Body of pancreas (tissue), 4 donors: ENCODE measurements at regions not wholly inside any gene's neighbourhood (a gene's known extent, or its start where the extent isn't known, plus 50 kb on each side); places are given as distances from the start of the nearest gene placed in this dataset.
"Not testable (repeated sequence)": the region's sequence is repeated elsewhere in the genome, so short reads cannot be mapped to it uniquely, and the experiment has no call there.

Source experiments
- ATAC-seq: fragments of 150-250 bp; one replicate; pipeline ENCODE4 v1.9.1; 2016
- DNase-seq, 4 donors: peaks; one replicate each; pipeline ENCODE4 v3.0.0-alpha.2; 2019
- H3K27ac ChIP-seq, 4 donors: fragments of 200-600 bp; sonication (generic); 1 replicate in 3 of 4; 2 replicates in 1 of 4; pipeline versions ENCODE4 v1.5.1 to v1.6.1; 2016 to 2019; ENCODE audit warnings: mild to moderate bottlenecking in 1 of 4, mixed read lengths in 1 of 4, moderate library complexity in 1 of 4
- H3K27me3 ChIP-seq, 2 donors: fragments of 200-600 bp; sonication (generic); one replicate each; pipeline ENCODE4 v1.6.0; 2016; ENCODE audit warnings: mild to moderate bottlenecking in 1 of 2
- H3K36me3 ChIP-seq, 2 donors: fragments of 200-600 bp; sonication (generic); replicated peaks in 1 of 2; 2 replicates each; pipeline ENCODE4 v1.5.1; 2016; ENCODE audit warnings: low read depth in 2 of 2; ENCODE audit not compliant: insufficient read depth in 1 of 2
- H3K4me1 ChIP-seq: fragments of 200-600 bp; sonication (generic); one replicate; pipeline ENCODE4 v1.6.0; 2016
- H3K4me3 ChIP-seq, 2 donors: fragments of 200-600 bp; sonication (generic); 1 replicate in 1 of 2; 2 replicates in 1 of 2; pipeline ENCODE4 v1.5.1; 2016 to 2019
- H3K9me3 ChIP-seq, 3 donors: fragments of 200-600 bp; sonication (generic); 1 replicate in 2 of 3; 2 replicates in 1 of 3; pipeline ENCODE4 v1.5.1; 2016
- POLR2A ChIP-seq, 3 donors: fragments of 450-650 bp; IDR thresholded peaks; one replicate each; pipeline ENCODE4 v1.6.1; 2016; ENCODE audit warnings: antibody characterized with exemption in 3 of 3, mild to moderate bottlenecking in 2 of 3
- WGBS, 2 donors: methylation state at CpG; one replicate each; pipeline ENCODE4 v1.1.5; 2017; 5-methylcytosine and 5-hydroxymethylcytosine counted together
- intact Hi-C: fragments of 100-400 bp; cut with DNase I; formaldehyde crosslinking; loops from one replicate; pipeline ENCODE4 v1.15.1; 2023
- TF ChIP-seq, protein P1 (sequence below), 7 experiments: fragments of 450-650 bp in 4 of 7; fragments of 200-600 bp in 3 of 7; sonication (generic) in 3 of 7; IDR thresholded peaks; one replicate each; pipeline ENCODE4 v1.5.1; 2016 to 2019; ENCODE audit warnings: antibody characterized with exemption in 7 of 7

GRCh38 chr2:173523497-173523896, 168.8 kb downstream of the CDCA7 start:
- Histone ChIP-seq H3K4me3 (no peak overlapping the region), H3K36me3 (no peaks in the 10 kb centered on the region), H3K9me3 (no peaks in the 10 kb centered on the region), H3K4me1 (no peaks in the 10 kb centered on the region), H3K27ac (no peak overlapping the region), H3K27me3 (no peaks in the 10 kb centered on the region)
- no peak for TF ChIP-seq POLR2A (IDR thresholded peaks at IDR 0.05)
- TF ChIP-seq, protein P1, sequence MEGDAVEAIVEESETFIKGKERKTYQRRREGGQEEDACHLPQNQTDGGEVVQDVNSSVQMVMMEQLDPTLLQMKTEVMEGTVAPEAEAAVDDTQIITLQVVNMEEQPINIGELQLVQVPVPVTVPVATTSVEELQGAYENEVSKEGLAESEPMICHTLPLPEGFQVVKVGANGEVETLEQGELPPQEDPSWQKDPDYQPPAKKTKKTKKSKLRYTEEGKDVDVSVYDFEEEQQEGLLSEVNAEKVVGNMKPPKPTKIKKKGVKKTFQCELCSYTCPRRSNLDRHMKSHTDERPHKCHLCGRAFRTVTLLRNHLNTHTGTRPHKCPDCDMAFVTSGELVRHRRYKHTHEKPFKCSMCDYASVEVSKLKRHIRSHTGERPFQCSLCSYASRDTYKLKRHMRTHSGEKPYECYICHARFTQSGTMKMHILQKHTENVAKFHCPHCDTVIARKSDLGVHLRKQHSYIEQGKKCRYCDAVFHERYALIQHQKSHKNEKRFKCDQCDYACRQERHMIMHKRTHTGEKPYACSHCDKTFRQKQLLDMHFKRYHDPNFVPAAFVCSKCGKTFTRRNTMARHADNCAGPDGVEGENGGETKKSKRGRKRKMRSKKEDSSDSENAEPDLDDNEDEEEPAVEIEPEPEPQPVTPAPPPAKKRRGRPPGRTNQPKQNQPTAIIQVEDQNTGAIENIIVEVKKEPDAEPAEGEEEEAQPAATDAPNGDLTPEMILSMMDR (IDR thresholded peaks at IDR 0.05): no peak
- WGBS, 2 donors: 34 to 41% methylated on average over 4 of the region's 4 CpGs
- ATAC-seq: no peak
- DNase-seq: peak in 1 of 4 donors; percentile 42
- intact Hi-C loops: no loop called here

DNA sequence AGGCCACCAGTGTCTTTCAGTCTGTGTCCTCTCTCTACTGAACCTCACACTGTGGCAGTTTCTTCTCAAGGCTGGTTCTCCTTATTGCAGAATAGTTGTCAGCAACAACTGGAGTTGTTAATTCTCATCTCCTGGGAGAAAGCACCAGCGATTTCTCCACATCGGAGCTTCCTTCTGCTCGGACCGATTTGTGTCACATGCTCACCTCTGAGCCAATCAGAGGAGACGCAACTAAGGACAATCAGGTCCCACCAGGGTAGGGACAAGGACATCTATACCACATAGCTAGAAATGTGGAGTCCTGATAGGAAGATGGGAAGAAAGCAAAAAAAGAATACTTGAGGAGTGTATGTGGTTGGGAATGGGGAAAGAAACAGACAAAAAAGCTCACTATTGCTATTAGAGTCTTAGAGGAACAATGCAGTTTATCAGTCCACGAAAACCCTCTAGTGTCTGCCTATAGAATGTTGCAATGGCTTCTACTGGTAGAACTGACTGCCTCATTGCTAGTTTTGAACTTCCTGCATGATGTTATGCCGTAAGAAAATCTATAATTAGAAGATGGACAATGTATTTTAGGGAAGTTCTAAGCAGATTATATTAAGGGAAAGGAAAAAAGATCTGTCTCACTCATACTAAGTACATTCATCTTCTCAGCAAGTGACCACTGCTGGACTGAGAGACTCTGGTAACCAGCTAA, 169.7 kb downstream of the CDCA7 start:
- Histone ChIP-seq H3K4me1 (no peaks in the 10 kb centered on the region), H3K27ac (peak overlapping the region in 1 of 4 donors; percentile 51), H3K9me3 (no peaks in the 10 kb centered on the region), H3K4me3 (no peak overlapping the region), H3K36me3 (no peaks in the 10 kb centered on the region), H3K27me3 (no peaks in the 10 kb centered on the region)
- ATAC-seq (no peak), DNase-seq (peak in 1 of 4 donors; percentile 25)
- TF ChIP-seq, protein P1 (IDR thresholded peaks at IDR 0.05): no peak
- WGBS, 2 donors: 75 to 81% methylated on average over 7 of the region's 7 CpGs
- intact Hi-C loops: no loop called here

- H3K4me3 ChIP-seq, H3K36me3 ChIP-seq, DNase-seq, H3K4me1 ChIP-seq, intact Hi-C loops, H3K27me3 ChIP-seq, H3K9me3 ChIP-seq, ATAC-seq, H3K27ac ChIP-seq: not testable (repeated sequence)
- 72 to 80% methylated on average over 28 to 31 of the region's 32 CpGs for WGBS, 2 donors
These were observed 178.3 kb downstream of the CDCA7 start for GRCh38 chr2:173532732-173533531.

GRCh38 chr2:173537694-173538093, 183.0 kb downstream of the CDCA7 start:
- Histone ChIP-seq H3K27ac (no peak overlapping the region), H3K27me3 (no peaks in the 10 kb centered on the region), H3K4me1 (no peaks in the 10 kb centered on the region), H3K9me3 (no peaks in the 10 kb centered on the region), H3K36me3 (no peaks in the 10 kb centered on the region), H3K4me3 (no peak overlapping the region)
- intact Hi-C loops: no loop called here
- DNase-seq (no peak), ATAC-seq (no peak)
- WGBS, 2 donors: 67 to 81% methylated on average over 2 of the region's 2 CpGs
- TF ChIP-seq POLR2A (IDR thresholded peaks at IDR 0.05): no peak
- TF ChIP-seq, protein P1 (IDR thresholded peaks at IDR 0.05): no peak

GRCh38 chr2:173539615-173540014, 184.9 kb downstream of the CDCA7 start:
- intact Hi-C loops: no loop called here
- Histone ChIP-seq H3K27me3 (no peaks in the 10 kb centered on the region), H3K27ac (no peak overlapping the region), H3K36me3 (no peaks in the 10 kb centered on the region), H3K9me3 (no peaks in the 10 kb centered on the region), H3K4me3 (no peak overlapping the region), H3K4me1 (no peaks in the 10 kb centered on the region)
- 93 to 94% methylated on average over 2 of the region's 2 CpGs for WGBS, 2 donors
- TF ChIP-seq, protein P1 (IDR thresholded peaks at IDR 0.05): no peak
- TF ChIP-seq POLR2A (IDR thresholded peaks at IDR 0.05): no peak
- ATAC-seq: no peak
- no peak for DNase-seq
